ENCODE measurements at regions not wholly inside any gene's neighbourhood (a gene's known extent, or its start where the extent isn't known, plus 50 kb on each side); places are given as distances from the start of the nearest gene placed in this dataset.

DNA sequence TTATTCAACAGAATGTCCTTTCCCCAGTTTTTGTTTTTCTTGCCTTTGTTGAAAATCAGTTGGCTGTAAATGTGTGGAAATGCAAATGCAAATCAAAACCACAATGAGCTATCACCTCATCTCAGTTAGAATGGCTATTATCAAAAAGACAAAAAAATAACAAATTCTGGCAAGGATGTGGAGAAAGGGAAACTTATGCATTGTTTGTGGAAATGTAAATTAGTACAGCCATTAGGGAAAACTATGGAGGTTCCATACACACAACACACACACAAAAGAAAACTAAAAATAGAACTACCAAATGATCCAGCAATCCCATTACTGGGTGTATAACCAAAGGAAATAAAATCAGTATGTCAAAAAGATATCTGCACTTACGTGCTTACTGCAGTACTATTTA, 518.8 kb upstream of the ATXN7L3B start:
- Histone ChIP-seq H2AFZ (ENCODE audit: insufficient read depth, low read depth, low read length, poor library complexity, severe bottlenecking) (no peak overlapping the region), H3K27me3 (ENCODE audit: control insufficient read depth in 2 of 2, insufficient read depth in 2 of 2, low read length in 2 of 2) (no peaks in the 10 kb centered on the region), H3K9me3 (replicated peaks in 1 of 2; ENCODE audit: control insufficient read depth in 1 of 2, insufficient read depth in 1 of 2, low read length in 2 of 2) (no peaks in the 10 kb centered on the region), H3K27ac (ENCODE audit: low read depth in 1 of 2, low read length in 2 of 2) (no peak overlapping the region), H3K4me1 (ENCODE audit: control insufficient read depth in 1 of 2, insufficient read depth in 2 of 2, low read length in 2 of 2) (no peaks in the 10 kb centered on the region), H3K9ac (ENCODE audit: insufficient read depth, low read length, poor library complexity, severe bottlenecking) (no peak overlapping the region), H3K4me3 (replicated peaks in 1 of 3; ENCODE audit: low read depth in 2 of 3, low read length in 3 of 3) (no peak overlapping the region), H3K79me2 (ENCODE audit: insufficient read depth, low read length) (no peaks in the 10 kb centered on the region), H4K20me1 (ENCODE audit: insufficient read depth, low read length) (no peaks in the 10 kb centered on the region), H3K4me2 (replicated peaks; ENCODE audit: extremely low read depth, low read length, poor library complexity, severe bottlenecking) (no peak overlapping the region), H3K36me3 (replicated peaks in 1 of 2; ENCODE audit: control insufficient read depth in 1 of 2, insufficient read depth in 2 of 2, low read length in 2 of 2) (no peaks in the 10 kb centered on the region)
- no peaks in the 10 kb centered on the region for H3K27me3 Mint-ChIP-seq (ENCODE audit: low read depth in 3 of 3)
- H3K4me1 Mint-ChIP-seq: no peaks in the 10 kb centered on the region
- TF ChIP-seq, protein P1, sequence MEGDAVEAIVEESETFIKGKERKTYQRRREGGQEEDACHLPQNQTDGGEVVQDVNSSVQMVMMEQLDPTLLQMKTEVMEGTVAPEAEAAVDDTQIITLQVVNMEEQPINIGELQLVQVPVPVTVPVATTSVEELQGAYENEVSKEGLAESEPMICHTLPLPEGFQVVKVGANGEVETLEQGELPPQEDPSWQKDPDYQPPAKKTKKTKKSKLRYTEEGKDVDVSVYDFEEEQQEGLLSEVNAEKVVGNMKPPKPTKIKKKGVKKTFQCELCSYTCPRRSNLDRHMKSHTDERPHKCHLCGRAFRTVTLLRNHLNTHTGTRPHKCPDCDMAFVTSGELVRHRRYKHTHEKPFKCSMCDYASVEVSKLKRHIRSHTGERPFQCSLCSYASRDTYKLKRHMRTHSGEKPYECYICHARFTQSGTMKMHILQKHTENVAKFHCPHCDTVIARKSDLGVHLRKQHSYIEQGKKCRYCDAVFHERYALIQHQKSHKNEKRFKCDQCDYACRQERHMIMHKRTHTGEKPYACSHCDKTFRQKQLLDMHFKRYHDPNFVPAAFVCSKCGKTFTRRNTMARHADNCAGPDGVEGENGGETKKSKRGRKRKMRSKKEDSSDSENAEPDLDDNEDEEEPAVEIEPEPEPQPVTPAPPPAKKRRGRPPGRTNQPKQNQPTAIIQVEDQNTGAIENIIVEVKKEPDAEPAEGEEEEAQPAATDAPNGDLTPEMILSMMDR (IDR thresholded peaks at IDR 0.05): no peak
- no peak overlapping the region for H3K27ac Mint-ChIP-seq
- intact Hi-C loops (cut with micrococcal nuclease): no loop called here
- peaks cover 0 to 2% (median 0%) of the 10 kb centered on the region in 7 donors for H3K9me3 Mint-ChIP-seq
- H3K36me3 Mint-ChIP-seq: no peaks in the 10 kb centered on the region
- DNase-seq: no peak
- WGBS (ENCODE audit: insufficient coverage): no CpG with 5 or more reads among the region's 1 CpG
- H3K4me3 Mint-ChIP-seq: no peak overlapping the region

GRCh38 chr12:74021937-74022336, 515.7 kb upstream of the ATXN7L3B start:
- H3K9me3 ChIP-seq (replicated peaks in 1 of 2; ENCODE audit: control insufficient read depth in 1 of 2, insufficient read depth in 1 of 2, low read length in 2 of 2): no peaks in the 10 kb centered on the region
- H3K27me3 ChIP-seq (ENCODE audit: control insufficient read depth in 2 of 2, insufficient read depth in 2 of 2, low read length in 2 of 2): no peaks in the 10 kb centered on the region
- H3K4me1 ChIP-seq (ENCODE audit: control insufficient read depth in 1 of 2, insufficient read depth in 2 of 2, low read length in 2 of 2): no peaks in the 10 kb centered on the region
- H3K4me1 Mint-ChIP-seq: no peaks in the 10 kb centered on the region
- H3K27ac Mint-ChIP-seq: no peak overlapping the region
- H3K79me2 ChIP-seq (ENCODE audit: insufficient read depth, low read length): no peaks in the 10 kb centered on the region
- no peak overlapping the region for H3K4me3 ChIP-seq (replicated peaks in 1 of 3; ENCODE audit: low read depth in 2 of 3, low read length in 3 of 3)
- TF ChIP-seq, protein P1 (IDR thresholded peaks at IDR 0.05): no peak
- peaks cover 0 to 2% (median 0%) of the 10 kb centered on the region in 7 donors for H3K9me3 Mint-ChIP-seq
- no peaks in the 10 kb centered on the region for H3K27me3 Mint-ChIP-seq (ENCODE audit: low read depth in 3 of 3)
- intact Hi-C loops (cut with micrococcal nuclease): no loop called here
- H3K27ac ChIP-seq (ENCODE audit: low read depth in 1 of 2, low read length in 2 of 2): no peak overlapping the region
- H3K9ac ChIP-seq (ENCODE audit: insufficient read depth, low read length, poor library complexity, severe bottlenecking): no peak overlapping the region
- no peak overlapping the region for H3K4me2 ChIP-seq (replicated peaks; ENCODE audit: extremely low read depth, low read length, poor library complexity, severe bottlenecking)
- H2AFZ ChIP-seq (ENCODE audit: insufficient read depth, low read depth, low read length, poor library complexity, severe bottlenecking): no peak overlapping the region
- H3K4me3 Mint-ChIP-seq: no peak overlapping the region
- no peaks in the 10 kb centered on the region for H3K36me3 ChIP-seq (replicated peaks in 1 of 2; ENCODE audit: control insufficient read depth in 1 of 2, insufficient read depth in 2 of 2, low read length in 2 of 2)
- 9% methylated on average over 7 of the region's 9 CpGs for WGBS (ENCODE audit: insufficient coverage)
- H4K20me1 ChIP-seq (ENCODE audit: insufficient read depth, low read length): no peaks in the 10 kb centered on the region
- no peaks in the 10 kb centered on the region for H3K36me3 Mint-ChIP-seq
- no peak for DNase-seq

Data from CD14-positive monocyte (primary cell).